Fibroblast of the aortic adventitia (primary cell): ENCODE measurements at regions not wholly inside any gene's neighbourhood (a gene's known extent, or its start where the extent isn't known, plus 50 kb on each side); places are given as distances from the start of the nearest gene placed in this dataset.
"Not testable (repeated sequence)": the region's sequence is repeated elsewhere in the genome, so short reads cannot be mapped to it uniquely, and the experiment has no call there.

ENCODE experiments used
- DNase-seq: peaks from one replicate; pipeline ENCODE4 v3.0.0-alpha.2; 2010; ENCODE audit warnings: low read depth
- H3K4me3 ChIP-seq: 2 replicates; pipeline ENCODE4 v1.5.1; 2011; ENCODE audit warnings: low read depth, mild to moderate bottlenecking, control low read depth, low read length, moderate library complexity
- TF ChIP-seq, protein P1 (sequence below): IDR thresholded peaks from 2 replicates; pipeline ENCODE4 v1.5.1; 2011; ENCODE audit warnings: mild to moderate bottlenecking, low read length, control low read depth, inconsistent platforms; ENCODE audit not compliant: insufficient read depth

GRCh38 chr17:20733923-20734322, 154.4 kb downstream of the CDRT15L2 start:
- TF ChIP-seq, protein P1, sequence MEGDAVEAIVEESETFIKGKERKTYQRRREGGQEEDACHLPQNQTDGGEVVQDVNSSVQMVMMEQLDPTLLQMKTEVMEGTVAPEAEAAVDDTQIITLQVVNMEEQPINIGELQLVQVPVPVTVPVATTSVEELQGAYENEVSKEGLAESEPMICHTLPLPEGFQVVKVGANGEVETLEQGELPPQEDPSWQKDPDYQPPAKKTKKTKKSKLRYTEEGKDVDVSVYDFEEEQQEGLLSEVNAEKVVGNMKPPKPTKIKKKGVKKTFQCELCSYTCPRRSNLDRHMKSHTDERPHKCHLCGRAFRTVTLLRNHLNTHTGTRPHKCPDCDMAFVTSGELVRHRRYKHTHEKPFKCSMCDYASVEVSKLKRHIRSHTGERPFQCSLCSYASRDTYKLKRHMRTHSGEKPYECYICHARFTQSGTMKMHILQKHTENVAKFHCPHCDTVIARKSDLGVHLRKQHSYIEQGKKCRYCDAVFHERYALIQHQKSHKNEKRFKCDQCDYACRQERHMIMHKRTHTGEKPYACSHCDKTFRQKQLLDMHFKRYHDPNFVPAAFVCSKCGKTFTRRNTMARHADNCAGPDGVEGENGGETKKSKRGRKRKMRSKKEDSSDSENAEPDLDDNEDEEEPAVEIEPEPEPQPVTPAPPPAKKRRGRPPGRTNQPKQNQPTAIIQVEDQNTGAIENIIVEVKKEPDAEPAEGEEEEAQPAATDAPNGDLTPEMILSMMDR: no peak
- no peak overlapping the region for H3K4me3 ChIP-seq
- DNase-seq: no peak

DNA sequence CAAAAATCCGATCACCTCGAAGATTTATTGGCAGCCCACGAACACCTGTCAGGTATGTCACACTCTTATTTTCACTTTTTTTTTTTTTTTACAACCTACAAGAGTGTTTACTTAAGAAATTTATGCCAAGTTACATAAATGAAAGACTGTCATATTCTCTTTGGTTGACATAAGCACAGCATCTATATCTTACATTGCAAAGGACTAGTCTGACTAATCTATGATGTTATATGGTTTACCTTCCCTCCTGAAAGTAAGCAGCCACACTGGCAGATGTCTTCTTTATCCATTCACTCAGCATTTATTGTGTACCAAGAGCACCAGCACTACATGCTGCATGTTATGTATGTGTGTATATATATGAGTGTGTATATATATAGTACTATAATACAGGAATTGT, 156.3 kb downstream of the CDRT15L2 start:
- no peak for DNase-seq
- no peak overlapping the region for H3K4me3 ChIP-seq
- TF ChIP-seq, protein P1: no peak

GRCh38 chr17:20737636-20738035, 158.1 kb downstream of the CDRT15L2 start:
- not testable (repeated sequence) for DNase-seq, H3K4me3 ChIP-seq

GRCh38 chr17:20771104-20771503, 191.6 kb downstream of the CDRT15L2 start:
- H3K4me3 ChIP-seq: no peak overlapping the region
- TF ChIP-seq, protein P1: no peak
- no peak for DNase-seq

DNA sequence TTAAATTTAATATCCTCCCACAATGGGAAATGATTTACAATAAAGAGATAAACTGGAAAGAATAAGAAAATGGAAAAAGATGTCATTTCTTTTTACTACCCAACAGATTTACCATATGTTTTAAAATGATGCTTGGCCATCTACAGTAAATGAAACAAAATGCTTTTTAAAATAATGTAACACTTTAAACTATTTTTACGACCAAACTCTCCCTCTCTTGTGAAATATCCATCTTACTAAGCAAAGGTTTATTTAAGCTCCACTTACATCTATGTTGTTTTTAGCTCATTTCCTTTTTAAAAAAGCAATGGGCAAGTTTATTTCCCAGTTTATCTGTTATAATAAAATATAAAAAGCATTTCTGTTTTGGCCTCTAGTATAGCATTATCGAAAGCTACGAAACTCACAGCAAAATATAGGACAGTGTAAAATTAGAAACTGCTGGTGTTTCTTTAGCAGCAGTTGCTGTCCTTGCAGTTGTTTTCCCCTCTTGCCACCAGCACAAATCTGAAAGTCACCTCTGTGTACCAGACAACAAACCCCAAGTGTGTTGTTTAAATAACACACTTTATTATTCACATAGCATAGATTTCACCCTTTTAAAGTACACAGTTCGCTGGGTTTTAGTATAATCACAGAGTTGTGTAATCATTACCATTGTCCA, 195.1 kb downstream of the CDRT15L2 start:
- no peak for DNase-seq
- TF ChIP-seq, protein P1: no peak
- no peak overlapping the region for H3K4me3 ChIP-seq

DNA sequence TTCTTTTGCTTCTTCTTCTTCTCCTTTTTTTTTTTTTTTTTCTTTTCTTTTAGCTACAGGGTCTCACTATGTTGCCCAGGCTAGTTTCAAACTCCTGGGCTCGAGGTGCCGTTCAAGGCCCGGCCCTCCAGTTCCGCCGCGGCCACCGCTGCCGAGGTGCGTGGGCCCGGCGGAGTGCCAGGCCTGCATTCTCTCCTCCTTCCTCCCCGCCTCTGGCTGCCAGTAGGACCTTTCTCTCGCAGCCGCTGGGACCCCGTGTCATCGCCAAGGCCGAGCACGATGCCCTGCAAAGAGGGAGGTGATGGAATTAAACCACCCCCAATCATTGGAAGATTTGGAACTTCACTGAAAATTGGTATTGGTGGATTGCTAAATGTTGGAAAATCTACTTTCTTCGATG, 195.8 kb downstream of the CDRT15L2 start:
- H3K4me3 ChIP-seq: no peak overlapping the region
- DNase-seq: no peak
- TF ChIP-seq, protein P1: no peak

DNA sequence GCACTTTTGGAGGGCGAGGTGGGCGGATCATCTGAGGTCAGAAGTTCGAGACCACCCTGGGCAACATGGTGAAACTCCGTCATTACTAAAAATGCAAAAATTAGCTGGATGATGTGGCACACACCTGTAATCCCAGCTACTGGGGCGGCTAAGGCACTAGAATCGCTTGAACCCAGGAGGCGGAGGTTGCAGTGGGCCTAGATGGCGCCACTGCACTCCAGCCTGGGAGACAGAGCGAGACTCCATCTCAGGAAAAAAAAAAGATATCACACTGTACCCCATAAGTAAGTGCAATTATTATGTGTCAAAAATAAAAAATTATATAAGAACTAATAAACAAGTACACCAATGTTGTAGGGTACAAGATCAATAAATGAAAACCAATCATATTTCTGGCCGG, 200.0 kb downstream of the CDRT15L2 start:
- DNase-seq: no peak
- H3K4me3 ChIP-seq: no peak overlapping the region
- TF ChIP-seq, protein P1: no peak
